ENCODE measurements at regions not wholly inside any gene's neighbourhood (a gene's known extent, or its start where the extent isn't known, plus 50 kb on each side); places are given as distances from the start of the nearest gene placed in this dataset.

GRCh38 chr14:62470935-62471334, 574.3 kb downstream of the KCNH5 start:
- WGBS, 2 donors: 81 to 85% methylated on average over 4 of the region's 4 CpGs
- no peaks in the 10 kb centered on the region for H3K36me3 ChIP-seq (ENCODE audit: control insufficient read depth in 4 of 4, insufficient read depth in 4 of 4, low read length in 4 of 4)
- DNase-seq (no peak), ATAC-seq (ENCODE audit: insufficient read depth, low FRiP score) (no peak)
- H3K27ac ChIP-seq (ENCODE audit: low read depth in 1 of 2, low read length in 1 of 2): no peak overlapping the region
- no peak overlapping the region for H3K4me3 ChIP-seq
- H3K27me3 ChIP-seq (ENCODE audit: control insufficient read depth in 3 of 3, insufficient read depth in 3 of 3, low read length in 2 of 3): no peaks in the 10 kb centered on the region
- no peak for TF ChIP-seq CTCF (IDR thresholded peaks at IDR 0.05; ENCODE audit: control extremely low read depth, extremely low read depth)
- H3K4me1 ChIP-seq (ENCODE audit: control insufficient read depth in 5 of 5, insufficient read depth in 5 of 5, low read length in 5 of 5): no peaks in the 10 kb centered on the region
- H3K9ac ChIP-seq (ENCODE audit: insufficient read depth in 1 of 2, low read length in 2 of 2): no peak overlapping the region
- no peaks in the 10 kb centered on the region for H3K9me3 ChIP-seq (ENCODE audit: control insufficient read depth in 4 of 4, insufficient read depth in 3 of 4, low read length in 3 of 4)

- Histone ChIP-seq H3K27me3 (ENCODE audit: control insufficient read depth in 3 of 3, insufficient read depth in 3 of 3, low read length in 2 of 3) (no peaks in the 10 kb centered on the region), H3K4me1 (ENCODE audit: control insufficient read depth in 5 of 5, insufficient read depth in 5 of 5, low read length in 5 of 5) (no peaks in the 10 kb centered on the region), H3K9ac (ENCODE audit: insufficient read depth in 1 of 2, low read length in 2 of 2) (no peak overlapping the region), H3K4me3 (no peak overlapping the region), H3K9me3 (ENCODE audit: control insufficient read depth in 4 of 4, insufficient read depth in 3 of 4, low read length in 3 of 4) (peaks cover 0 to 3% (median 0%) of the 10 kb centered on the region in 4 donors), H3K36me3 (ENCODE audit: control insufficient read depth in 4 of 4, insufficient read depth in 4 of 4, low read length in 4 of 4) (no peaks in the 10 kb centered on the region), H3K27ac (ENCODE audit: low read depth in 1 of 2, low read length in 1 of 2) (no peak overlapping the region)
- DNase-seq (no peak), ATAC-seq (ENCODE audit: insufficient read depth, low FRiP score) (no peak)
- 79 to 93% methylated on average over 1 of the region's 1 CpG for WGBS, 2 donors
- no peak for TF ChIP-seq CTCF (IDR thresholded peaks at IDR 0.05; ENCODE audit: control extremely low read depth, extremely low read depth)
Measured at GRCh38 chr14:62491146-62491545, 554.1 kb downstream of the KCNH5 start.

- ATAC-seq (ENCODE audit: insufficient read depth, low FRiP score) (no peak), DNase-seq (no peak)
- H3K36me3 ChIP-seq (ENCODE audit: control insufficient read depth in 4 of 4, insufficient read depth in 4 of 4, low read length in 4 of 4): no peaks in the 10 kb centered on the region
- H3K4me3 ChIP-seq: no peak overlapping the region
- 37 to 55% methylated on average over 1 of the region's 1 CpG for WGBS, 2 donors
- no peak for TF ChIP-seq CTCF (IDR thresholded peaks at IDR 0.05; ENCODE audit: control extremely low read depth, extremely low read depth)
- H3K4me1 ChIP-seq (ENCODE audit: control insufficient read depth in 5 of 5, insufficient read depth in 5 of 5, low read length in 5 of 5): no peaks in the 10 kb centered on the region
- no peak overlapping the region for H3K9ac ChIP-seq (ENCODE audit: insufficient read depth in 1 of 2, low read length in 2 of 2)
- H3K27ac ChIP-seq (ENCODE audit: low read depth in 1 of 2, low read length in 1 of 2): no peak overlapping the region
- H3K27me3 ChIP-seq (ENCODE audit: control insufficient read depth in 3 of 3, insufficient read depth in 3 of 3, low read length in 2 of 3): no peaks in the 10 kb centered on the region
- H3K9me3 ChIP-seq (ENCODE audit: control insufficient read depth in 4 of 4, insufficient read depth in 3 of 4, low read length in 3 of 4): peaks cover 0 to 12% (median 8%) of the 10 kb centered on the region in 4 donors
Measured at GRCh38 chr14:62497708-62498107, 547.5 kb downstream of the KCNH5 start.

GRCh38 chr14:62501021-62501750, 544.1 kb downstream of the KCNH5 start:
- Histone ChIP-seq H3K27ac (ENCODE audit: low read depth in 1 of 2, low read length in 1 of 2) (no peak overlapping the region), H3K27me3 (ENCODE audit: control insufficient read depth in 3 of 3, insufficient read depth in 3 of 3, low read length in 2 of 3) (no peaks in the 10 kb centered on the region), H3K36me3 (ENCODE audit: control insufficient read depth in 4 of 4, insufficient read depth in 4 of 4, low read length in 4 of 4) (no peaks in the 10 kb centered on the region), H3K9ac (ENCODE audit: insufficient read depth in 1 of 2, low read length in 2 of 2) (no peak overlapping the region), H3K9me3 (ENCODE audit: control insufficient read depth in 4 of 4, insufficient read depth in 3 of 4, low read length in 3 of 4) (peaks cover 0 to 12% (median 10%) of the 10 kb centered on the region in 4 donors), H3K4me1 (ENCODE audit: control insufficient read depth in 5 of 5, insufficient read depth in 5 of 5, low read length in 5 of 5) (no peaks in the 10 kb centered on the region), H3K4me3 (no peak overlapping the region)
- 93 to 98% methylated on average over 1 of the region's 1 CpG for WGBS, 2 donors
- no peak for DNase-seq
- no peak for TF ChIP-seq CTCF (IDR thresholded peaks at IDR 0.05; ENCODE audit: control extremely low read depth, extremely low read depth)
- ATAC-seq (ENCODE audit: insufficient read depth, low FRiP score): no peak
